NCI-H2107 (cell line): ENCODE measurements at regions not wholly inside any gene's neighbourhood (a gene's known extent, or its start where the extent isn't known, plus 50 kb on each side); places are given as distances from the start of the nearest gene placed in this dataset.

Experiments used
- DNase-seq: peaks from one replicate; lab custom pipeline; 2025; lab: John Stamatoyannopoulos, UW

- DNase-seq, result no peak
Measured at GRCh38 chr13:48891586-48891985, 84.1 kb upstream of the FNDC3A start.

- no peak for DNase-seq
Measured at GRCh38 chr13:48892053-48892687, 83.5 kb upstream of the FNDC3A start.

- DNase-seq, result no peak
Measured at GRCh38 chr13:48892688-48893075, 83.0 kb upstream of the FNDC3A start.

- no peak for DNase-seq
Measured at GRCh38 chr13:48896312-48896711, 79.4 kb upstream of the FNDC3A start.

- no peak for DNase-seq
Measured at GRCh38 chr13:48901781-48902180, 73.9 kb upstream of the FNDC3A start.

- no peak for DNase-seq
Measured at GRCh38 chr13:48902368-48902767, 73.3 kb upstream of the FNDC3A start.

- no peak for DNase-seq
Measured at GRCh38 chr13:48904668-48905290, 70.9 kb upstream of the FNDC3A start.

- DNase-seq, result no peak
Measured at GRCh38 chr13:48906200-48906599, 69.5 kb upstream of the FNDC3A start.

GRCh38 chr13:48908381-48909055 lies 67.2 kb upstream of the FNDC3A start:
- no peak for DNase-seq

GRCh38 chr13:48909056-48909389 lies 66.7 kb upstream of the FNDC3A start:
- no peak for DNase-seq

- DNase-seq, result no peak
Measured at GRCh38 chr13:48910686-48911085, 65.0 kb upstream of the FNDC3A start.

GRCh38 chr13:48919751-48920150 lies 56.0 kb upstream of the FNDC3A start:
- no peak for DNase-seq

GRCh38 chr13:48920730-48921129 lies 55.0 kb upstream of the FNDC3A start:
- DNase-seq, result no peak

GRCh38 chr13:48923376-48923775 lies 52.3 kb upstream of the FNDC3A start:
- no peak for DNase-seq

GRCh38 chr13:48925001-48925400 lies 50.7 kb upstream of the FNDC3A start:
- no peak for DNase-seq
